ENCODE measurements at regions not wholly inside any gene's neighbourhood (a gene's known extent, or its start where the extent isn't known, plus 50 kb on each side); places are given as distances from the start of the nearest gene placed in this dataset.

- DNase-seq (ENCODE audit: low spot score), result no peak
- Mint-ChIP-seq H3K36me3 (ENCODE audit: low read depth) (no peaks in the 10 kb centered on the region), H3K27me3 (ENCODE audit: low read depth) (no peaks in the 10 kb centered on the region), H3K4me1 (ENCODE audit: low read depth) (peaks cover 21% of the 10 kb centered on the region), H3K4me3 (ENCODE audit: unreplicated experiment) (no peak overlapping the region), H3K27ac (ENCODE audit: unreplicated experiment) (no peak overlapping the region), H3K9me3 (ENCODE audit: low read depth) (no peaks in the 10 kb centered on the region)
- TF ChIP-seq, protein P1, sequence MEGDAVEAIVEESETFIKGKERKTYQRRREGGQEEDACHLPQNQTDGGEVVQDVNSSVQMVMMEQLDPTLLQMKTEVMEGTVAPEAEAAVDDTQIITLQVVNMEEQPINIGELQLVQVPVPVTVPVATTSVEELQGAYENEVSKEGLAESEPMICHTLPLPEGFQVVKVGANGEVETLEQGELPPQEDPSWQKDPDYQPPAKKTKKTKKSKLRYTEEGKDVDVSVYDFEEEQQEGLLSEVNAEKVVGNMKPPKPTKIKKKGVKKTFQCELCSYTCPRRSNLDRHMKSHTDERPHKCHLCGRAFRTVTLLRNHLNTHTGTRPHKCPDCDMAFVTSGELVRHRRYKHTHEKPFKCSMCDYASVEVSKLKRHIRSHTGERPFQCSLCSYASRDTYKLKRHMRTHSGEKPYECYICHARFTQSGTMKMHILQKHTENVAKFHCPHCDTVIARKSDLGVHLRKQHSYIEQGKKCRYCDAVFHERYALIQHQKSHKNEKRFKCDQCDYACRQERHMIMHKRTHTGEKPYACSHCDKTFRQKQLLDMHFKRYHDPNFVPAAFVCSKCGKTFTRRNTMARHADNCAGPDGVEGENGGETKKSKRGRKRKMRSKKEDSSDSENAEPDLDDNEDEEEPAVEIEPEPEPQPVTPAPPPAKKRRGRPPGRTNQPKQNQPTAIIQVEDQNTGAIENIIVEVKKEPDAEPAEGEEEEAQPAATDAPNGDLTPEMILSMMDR (IDR thresholded peaks at IDR 0.05), result peak; percentile 81
Observed at GRCh38 chr11:122020902-122021301, 95.1 kb downstream of the BLID start.

DNA sequence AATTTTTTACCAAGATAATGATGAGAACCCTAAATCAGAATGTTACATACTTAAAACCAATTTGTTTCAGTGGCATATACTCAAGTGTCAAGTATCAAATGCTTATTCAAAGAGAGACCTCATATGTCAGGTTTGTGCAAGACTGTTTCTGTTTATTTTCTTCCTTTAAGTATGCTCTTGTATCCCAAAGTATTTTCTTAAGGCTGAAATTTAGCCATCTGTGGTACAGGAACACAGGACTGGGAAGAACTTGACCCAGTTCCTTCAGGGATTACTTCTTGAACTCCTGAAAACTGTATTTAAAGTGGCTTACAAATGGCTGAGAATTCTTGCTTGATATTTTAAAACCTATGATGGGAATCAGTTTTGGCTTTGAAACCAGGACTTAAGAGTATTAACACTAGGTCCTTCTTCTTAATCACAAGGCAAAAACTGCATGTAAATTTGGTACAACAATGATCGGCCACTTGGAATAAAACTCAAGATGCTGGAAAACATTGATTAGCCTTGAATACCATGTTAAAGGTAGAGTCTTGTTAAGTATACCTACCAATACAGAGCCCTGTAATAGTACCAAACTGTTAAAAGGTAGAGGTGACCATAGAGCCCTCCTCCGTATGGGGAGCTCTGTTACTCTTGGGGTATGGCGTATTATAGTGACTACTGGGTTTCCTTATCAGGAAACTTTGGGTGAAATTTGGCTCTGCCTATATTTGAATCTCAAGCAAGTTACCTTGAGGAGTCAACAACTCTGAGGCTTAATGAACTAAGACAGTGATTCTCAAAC, 95.9 kb downstream of the BLID start:
- no peaks in the 10 kb centered on the region for H3K27me3 Mint-ChIP-seq (ENCODE audit: low read depth)
- no peaks in the 10 kb centered on the region for H3K36me3 Mint-ChIP-seq (ENCODE audit: low read depth)
- TF ChIP-seq, protein P1 (IDR thresholded peaks at IDR 0.05), result no peak
- H3K4me3 Mint-ChIP-seq (ENCODE audit: unreplicated experiment), result no peak overlapping the region
- no peaks in the 10 kb centered on the region for H3K9me3 Mint-ChIP-seq (ENCODE audit: low read depth)
- peaks cover 21% of the 10 kb centered on the region for H3K4me1 Mint-ChIP-seq (ENCODE audit: low read depth)
- DNase-seq (ENCODE audit: low spot score), result no peak
- H3K27ac Mint-ChIP-seq (ENCODE audit: unreplicated experiment), result no peak overlapping the region

- no peak overlapping the region for H3K4me3 Mint-ChIP-seq (ENCODE audit: unreplicated experiment)
- peaks cover 5% of the 10 kb centered on the region for H3K9me3 Mint-ChIP-seq (ENCODE audit: low read depth)
- peak overlapping the region; percentile 13 for H3K27ac Mint-ChIP-seq (ENCODE audit: unreplicated experiment)
- no peak for DNase-seq (ENCODE audit: low spot score)
- H3K4me1 Mint-ChIP-seq (ENCODE audit: low read depth), result peaks cover 6% of the 10 kb centered on the region
- no peaks in the 10 kb centered on the region for H3K27me3 Mint-ChIP-seq (ENCODE audit: low read depth)
- H3K36me3 Mint-ChIP-seq (ENCODE audit: low read depth), result no peaks in the 10 kb centered on the region
- TF ChIP-seq, protein P1 (IDR thresholded peaks at IDR 0.05), result no peak
Observed at GRCh38 chr11:122007601-122008071, 108.4 kb downstream of the BLID start.

- Mint-ChIP-seq H3K4me3 (ENCODE audit: unreplicated experiment) (no peak overlapping the region), H3K36me3 (ENCODE audit: low read depth) (no peaks in the 10 kb centered on the region), H3K4me1 (ENCODE audit: low read depth) (peaks cover 6% of the 10 kb centered on the region), H3K9me3 (ENCODE audit: low read depth) (peaks cover 10% of the 10 kb centered on the region), H3K27ac (ENCODE audit: unreplicated experiment) (no peak overlapping the region), H3K27me3 (ENCODE audit: low read depth) (no peaks in the 10 kb centered on the region)
- no peak for DNase-seq (ENCODE audit: low spot score)
- TF ChIP-seq, protein P1 (IDR thresholded peaks at IDR 0.05), result no peak
Observed at GRCh38 chr11:122004446-122004845, 111.6 kb downstream of the BLID start.

GRCh38 chr11:122002926-122003325, 113.1 kb downstream of the BLID start:
- Mint-ChIP-seq H3K9me3 (ENCODE audit: low read depth) (peaks cover 10% of the 10 kb centered on the region), H3K27me3 (ENCODE audit: low read depth) (no peaks in the 10 kb centered on the region), H3K4me3 (ENCODE audit: unreplicated experiment) (no peak overlapping the region), H3K36me3 (ENCODE audit: low read depth) (no peaks in the 10 kb centered on the region), H3K4me1 (ENCODE audit: low read depth) (peaks cover 6% of the 10 kb centered on the region), H3K27ac (ENCODE audit: unreplicated experiment) (no peak overlapping the region)
- TF ChIP-seq, protein P1 (IDR thresholded peaks at IDR 0.05), result no peak
- no peak for DNase-seq (ENCODE audit: low spot score)

All from chondrocyte (in vitro differentiated cells).